OCI-LY1 (cell line): ENCODE measurements at regions not wholly inside any gene's neighbourhood (a gene's known extent, or its start where the extent isn't known, plus 50 kb on each side); places are given as distances from the start of the nearest gene placed in this dataset.

ENCODE experiments used
- H2AFZ ChIP-seq: fragments of 200-600 bp; sonication (generic), shearing (Covaris generic); 2 replicates; pipeline ENCODE4 v1.6.0; 2014; ENCODE audit warnings: antibody characterized with exemption, mild to moderate bottlenecking, low read length
- H3F3A ChIP-seq: fragments of 200-600 bp; sonication (generic), shearing (Covaris generic); 2 replicates; pipeline ENCODE4 v1.6.0; 2014; ENCODE audit warnings: mild to moderate bottlenecking, antibody characterized with exemption, low read length, moderate library complexity; ENCODE audit not compliant: insufficient read depth
- H3K27ac ChIP-seq: fragments of 200-600 bp; sonication (generic); 2 replicates; pipeline ENCODE4 v1.5.1; 2014; ENCODE audit warnings: low read length, mixed run types, mild to moderate bottlenecking, low read depth; ENCODE audit not compliant: poor library complexity, severe bottlenecking
- H3K27me3 ChIP-seq: fragments of 200-600 bp; sonication (generic); 2 replicates; pipeline ENCODE4 v1.6.0; 2014; ENCODE audit warnings: antibody characterized with exemption, mild to moderate bottlenecking, low read length, moderate library complexity; ENCODE audit not compliant: insufficient read depth
- H3K36me3 ChIP-seq: fragments of 200-600 bp; sonication (generic); 2 replicates; pipeline ENCODE4 v1.6.1; 2014; ENCODE audit warnings: mild to moderate bottlenecking, antibody characterized with exemption, low read length, moderate library complexity, mixed read lengths; ENCODE audit not compliant: insufficient read depth
- H3K4me1 ChIP-seq: fragments of 200-600 bp; sonication (generic); 2 replicates; pipeline ENCODE4 v1.5.1; 2014; ENCODE audit warnings: mild to moderate bottlenecking, low read length, moderate library complexity; ENCODE audit not compliant: insufficient read depth, severe bottlenecking
- H3K4me2 ChIP-seq: fragments of 200-600 bp; sonication (generic), shearing (Covaris generic); 2 replicates; pipeline ENCODE4 v1.6.1; 2014; ENCODE audit warnings: low read length
- H3K4me3 ChIP-seq: fragments of 200-600 bp; sonication (generic); 2 replicates; pipeline ENCODE4 v1.5.1; 2014; ENCODE audit warnings: low read length, low read depth, mild to moderate bottlenecking, mixed read lengths; ENCODE audit not compliant: poor library complexity, severe bottlenecking
- H3K79me2 ChIP-seq: fragments of 200-600 bp; shearing (Covaris generic); 2 replicates; pipeline ENCODE4 v1.6.1; 2016; ENCODE audit warnings: mixed run types, low read length, mixed read lengths; ENCODE audit not compliant: insufficient read depth
- H3K9ac ChIP-seq: fragments of 200-600 bp; sonication (generic), shearing (Covaris generic); 2 replicates; pipeline ENCODE4 v1.6.1; 2014; ENCODE audit warnings: mild to moderate bottlenecking, low read length, mixed read lengths
- H3K9me2 ChIP-seq: fragments of 200-600 bp; sonication (generic), shearing (Covaris generic); 2 replicates; pipeline ENCODE4 v1.6.1; 2014; ENCODE audit warnings: low read depth, mild to moderate bottlenecking, low read length, mixed read lengths
- H3K9me3 ChIP-seq: fragments of 200-600 bp; shearing (Covaris generic); 2 replicates; pipeline ENCODE4 v1.6.1; 2014; ENCODE audit warnings: low read length, mixed read lengths
- H4K20me1 ChIP-seq: fragments of 200-600 bp; sonication (generic), shearing (Covaris generic); 2 replicates; pipeline ENCODE4 v1.6.0; 2016; ENCODE audit warnings: mild to moderate bottlenecking, low read length; ENCODE audit not compliant: insufficient read depth
- EZH2 ChIP-seq: fragments of 200-600 bp; sonication (generic), shearing (Covaris generic); IDR thresholded peaks from 2 replicates; pipeline ENCODE4 v1.8.0; 2017; ENCODE audit warnings: borderline replicate concordance, mixed run types, mild to moderate bottlenecking, antibody characterized with exemption, low read length, moderate library complexity, mixed read lengths
- TF ChIP-seq, protein P1 (sequence below): fragments of 200-600 bp; sonication (generic), shearing (Covaris generic); IDR thresholded peaks from 2 replicates; pipeline ENCODE4 v1.5.1; 2017; ENCODE audit warnings: mild to moderate bottlenecking, antibody characterized with exemption, low read length, moderate library complexity, mixed read lengths

DNA sequence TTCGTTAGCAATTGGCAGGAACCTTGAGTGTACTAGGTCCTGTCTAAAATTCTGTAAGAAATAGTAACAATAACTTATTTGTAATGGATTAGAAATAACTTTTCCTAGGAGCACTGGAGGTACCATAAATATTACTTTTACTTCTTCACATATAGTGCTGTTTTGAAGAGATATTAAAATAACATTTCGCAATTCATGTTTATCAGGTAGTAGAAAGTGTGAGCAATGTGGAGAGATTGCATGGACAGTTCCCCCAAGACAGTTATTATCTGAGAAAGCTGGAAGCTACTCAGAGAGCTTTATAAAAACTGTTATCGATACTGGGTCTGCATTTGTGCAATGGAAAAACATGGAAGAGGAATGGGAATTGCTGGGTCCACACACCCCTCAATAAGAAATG, 128.5 kb upstream of the KIF26B start:
- Histone ChIP-seq H3K9me2 (no peaks in the 10 kb centered on the region), H3F3A (no peaks in the 10 kb centered on the region), H2AFZ (no peak overlapping the region), H3K4me3 (no peak overlapping the region), H3K27ac (no peak overlapping the region), H3K4me1 (no peaks in the 10 kb centered on the region), H3K27me3 (no peaks in the 10 kb centered on the region), H3K9me3 (no peaks in the 10 kb centered on the region), H3K4me2 (no peak overlapping the region), H3K36me3 (no peaks in the 10 kb centered on the region; the same call in 1 of the 2 replicates), H3K9ac (no peak overlapping the region), H4K20me1 (no peaks in the 10 kb centered on the region), H3K79me2 (no peaks in the 10 kb centered on the region)
- TF ChIP-seq, protein P1, sequence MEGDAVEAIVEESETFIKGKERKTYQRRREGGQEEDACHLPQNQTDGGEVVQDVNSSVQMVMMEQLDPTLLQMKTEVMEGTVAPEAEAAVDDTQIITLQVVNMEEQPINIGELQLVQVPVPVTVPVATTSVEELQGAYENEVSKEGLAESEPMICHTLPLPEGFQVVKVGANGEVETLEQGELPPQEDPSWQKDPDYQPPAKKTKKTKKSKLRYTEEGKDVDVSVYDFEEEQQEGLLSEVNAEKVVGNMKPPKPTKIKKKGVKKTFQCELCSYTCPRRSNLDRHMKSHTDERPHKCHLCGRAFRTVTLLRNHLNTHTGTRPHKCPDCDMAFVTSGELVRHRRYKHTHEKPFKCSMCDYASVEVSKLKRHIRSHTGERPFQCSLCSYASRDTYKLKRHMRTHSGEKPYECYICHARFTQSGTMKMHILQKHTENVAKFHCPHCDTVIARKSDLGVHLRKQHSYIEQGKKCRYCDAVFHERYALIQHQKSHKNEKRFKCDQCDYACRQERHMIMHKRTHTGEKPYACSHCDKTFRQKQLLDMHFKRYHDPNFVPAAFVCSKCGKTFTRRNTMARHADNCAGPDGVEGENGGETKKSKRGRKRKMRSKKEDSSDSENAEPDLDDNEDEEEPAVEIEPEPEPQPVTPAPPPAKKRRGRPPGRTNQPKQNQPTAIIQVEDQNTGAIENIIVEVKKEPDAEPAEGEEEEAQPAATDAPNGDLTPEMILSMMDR = no peak
- TF ChIP-seq EZH2 = no peak

DNA sequence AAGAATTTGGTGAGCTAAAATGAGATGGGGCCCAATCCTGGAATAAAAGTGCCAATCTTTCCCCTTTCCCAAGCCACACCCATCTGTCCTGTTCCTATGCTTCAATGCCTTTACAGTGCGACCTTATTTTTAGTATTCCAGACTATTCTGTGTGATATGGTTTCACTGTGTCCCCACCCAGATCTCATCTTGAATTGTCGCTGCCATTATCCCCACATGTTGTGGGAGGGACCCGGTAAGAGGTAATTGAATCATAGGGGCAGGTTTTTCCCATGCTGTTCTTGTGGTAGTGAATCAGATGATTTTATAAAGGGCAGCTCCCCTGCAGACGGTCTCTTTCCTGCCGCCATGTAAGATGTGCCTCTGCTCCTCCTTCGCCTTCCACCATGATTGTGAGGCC, 129.3 kb upstream of the KIF26B start:
- Histone ChIP-seq H3K4me1 (no peaks in the 10 kb centered on the region), H3K27me3 (no peaks in the 10 kb centered on the region), H3K9me2 (no peaks in the 10 kb centered on the region), H4K20me1 (no peaks in the 10 kb centered on the region), H3K79me2 (no peaks in the 10 kb centered on the region), H3K9me3 (no peaks in the 10 kb centered on the region), H3K27ac (no peak overlapping the region), H3K4me2 (no peak overlapping the region), H3K9ac (no peak overlapping the region), H3K36me3 (no peaks in the 10 kb centered on the region; the same call in 1 of the 2 replicates), H2AFZ (no peak overlapping the region), H3K4me3 (no peak overlapping the region), H3F3A (no peaks in the 10 kb centered on the region)
- TF ChIP-seq, protein P1 = no peak
- no peak for TF ChIP-seq EZH2

DNA sequence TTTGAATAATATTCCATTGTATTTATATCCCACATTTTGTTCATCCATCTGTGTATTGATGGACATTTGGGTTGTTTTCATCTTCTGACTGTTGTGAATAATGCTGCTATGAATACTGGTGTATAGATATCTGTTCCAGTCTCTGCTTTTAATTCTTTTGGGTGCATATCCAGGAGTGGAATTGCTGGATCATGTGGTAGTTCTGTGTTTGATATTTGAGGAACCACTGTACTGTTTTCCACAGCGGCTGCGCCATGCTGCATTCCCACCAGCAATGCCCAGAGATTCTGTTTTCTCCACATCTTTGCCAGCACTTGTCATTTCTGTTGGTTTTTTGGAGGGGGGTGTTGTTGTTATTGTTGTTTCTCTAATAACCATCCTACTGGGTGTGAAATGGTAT, 131.6 kb upstream of the KIF26B start:
- Histone ChIP-seq H3K36me3 (no peaks in the 10 kb centered on the region; the same call in 1 of the 2 replicates), H3K27me3 (no peaks in the 10 kb centered on the region), H3K4me1 (no peaks in the 10 kb centered on the region), H4K20me1 (no peaks in the 10 kb centered on the region), H3K9me2 (no peaks in the 10 kb centered on the region), H3K4me2 (no peak overlapping the region), H3K9me3 (no peaks in the 10 kb centered on the region), H2AFZ (no peak overlapping the region), H3K79me2 (no peaks in the 10 kb centered on the region), H3K27ac (no peak overlapping the region), H3K9ac (no peak overlapping the region), H3F3A (no peaks in the 10 kb centered on the region), H3K4me3 (no peak overlapping the region)
- no peak for TF ChIP-seq EZH2
- TF ChIP-seq, protein P1 = no peak
